ENCODE measurements at regions not wholly inside any gene's neighbourhood (a gene's known extent, or its start where the extent isn't known, plus 50 kb on each side); places are given as distances from the start of the nearest gene placed in this dataset.

DNA sequence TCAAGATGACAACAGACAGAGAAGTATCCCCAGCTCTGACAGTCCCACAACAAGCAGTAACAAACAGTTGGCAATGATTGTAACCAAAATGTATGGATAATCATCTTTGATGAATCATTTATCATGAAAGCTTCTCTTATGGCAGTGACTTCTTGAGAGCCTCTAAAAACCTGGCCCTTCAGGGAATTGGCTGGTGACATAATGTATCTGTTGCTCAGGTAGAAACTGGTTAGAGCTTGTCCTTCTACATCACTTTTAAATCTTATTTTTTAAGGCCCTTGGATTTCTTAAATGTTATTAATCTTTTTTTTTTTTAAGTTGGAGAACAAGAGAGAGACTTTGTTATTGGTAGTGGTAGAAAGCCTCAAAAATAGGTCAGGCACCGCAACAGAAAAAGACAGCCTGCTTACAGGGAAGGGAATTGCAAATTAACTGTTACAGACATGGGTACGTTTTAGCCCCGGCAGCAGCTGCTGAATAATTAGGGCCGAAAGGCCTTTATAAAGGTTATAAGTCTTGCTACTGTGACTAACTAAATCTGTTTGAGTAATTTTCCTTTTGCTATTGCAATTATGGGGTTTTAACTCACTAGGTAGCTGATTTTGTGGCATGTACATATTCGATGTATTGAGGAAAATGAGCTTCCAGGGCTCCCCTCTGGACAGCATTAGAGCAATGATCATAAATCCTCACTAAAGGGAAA, 207.7 kb upstream of the LRRC4C start:
- H3K4me1 ChIP-seq (ENCODE audit: control insufficient read depth, insufficient read depth, low read length), result no peaks in the 10 kb centered on the region
- no peak overlapping the region for H3K27ac ChIP-seq (ENCODE audit: low read length)
- Mint-ChIP-seq H3K4me1 (no peaks in the 10 kb centered on the region), H3K27ac (no peak overlapping the region), H3K36me3 (peaks cover 8% of the 10 kb centered on the region), H3K4me3 (no peak overlapping the region), H3K27me3 (ENCODE audit: low read depth in 2 of 2) (no peaks in the 10 kb centered on the region), H3K9me3 (peaks cover 12 to 28% of the 10 kb centered on the region in 2 donors)
- H3K36me3 ChIP-seq (ENCODE audit: control insufficient read depth, insufficient read depth, low read length), result no peaks in the 10 kb centered on the region
- H3K9me3 ChIP-seq (ENCODE audit: control insufficient read depth, insufficient read depth, low read length), result peaks cover 7% of the 10 kb centered on the region
- H3K27me3 ChIP-seq (ENCODE audit: control insufficient read depth, insufficient read depth, low read length), result no peaks in the 10 kb centered on the region
- ATAC-seq, result no peak
- TF ChIP-seq, protein P1, sequence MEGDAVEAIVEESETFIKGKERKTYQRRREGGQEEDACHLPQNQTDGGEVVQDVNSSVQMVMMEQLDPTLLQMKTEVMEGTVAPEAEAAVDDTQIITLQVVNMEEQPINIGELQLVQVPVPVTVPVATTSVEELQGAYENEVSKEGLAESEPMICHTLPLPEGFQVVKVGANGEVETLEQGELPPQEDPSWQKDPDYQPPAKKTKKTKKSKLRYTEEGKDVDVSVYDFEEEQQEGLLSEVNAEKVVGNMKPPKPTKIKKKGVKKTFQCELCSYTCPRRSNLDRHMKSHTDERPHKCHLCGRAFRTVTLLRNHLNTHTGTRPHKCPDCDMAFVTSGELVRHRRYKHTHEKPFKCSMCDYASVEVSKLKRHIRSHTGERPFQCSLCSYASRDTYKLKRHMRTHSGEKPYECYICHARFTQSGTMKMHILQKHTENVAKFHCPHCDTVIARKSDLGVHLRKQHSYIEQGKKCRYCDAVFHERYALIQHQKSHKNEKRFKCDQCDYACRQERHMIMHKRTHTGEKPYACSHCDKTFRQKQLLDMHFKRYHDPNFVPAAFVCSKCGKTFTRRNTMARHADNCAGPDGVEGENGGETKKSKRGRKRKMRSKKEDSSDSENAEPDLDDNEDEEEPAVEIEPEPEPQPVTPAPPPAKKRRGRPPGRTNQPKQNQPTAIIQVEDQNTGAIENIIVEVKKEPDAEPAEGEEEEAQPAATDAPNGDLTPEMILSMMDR (IDR thresholded peaks at IDR 0.05), result no peak
- no peak overlapping the region for H3K4me3 ChIP-seq (ENCODE audit: low read length)
- intact Hi-C loops (cut with micrococcal nuclease), result no loop called here
- no peak for DNase-seq
- WGBS (ENCODE audit: insufficient coverage), result 63% methylated on average over 5 of the region's 5 CpGs

GRCh38 chr11:41675205-41675604, 215.8 kb upstream of the LRRC4C start:
- no peaks in the 10 kb centered on the region for H3K27me3 Mint-ChIP-seq (ENCODE audit: low read depth in 2 of 2)
- peaks cover 23 to 24% of the 10 kb centered on the region in 2 donors for H3K9me3 Mint-ChIP-seq
- TF ChIP-seq, protein P1 (IDR thresholded peaks at IDR 0.05), result no peak
- no peaks in the 10 kb centered on the region for H3K36me3 Mint-ChIP-seq
- Histone ChIP-seq H3K4me3 (ENCODE audit: low read length) (no peak overlapping the region), H3K9me3 (ENCODE audit: control insufficient read depth, insufficient read depth, low read length) (peaks cover 2% of the 10 kb centered on the region), H3K27me3 (ENCODE audit: control insufficient read depth, insufficient read depth, low read length) (no peaks in the 10 kb centered on the region), H3K27ac (ENCODE audit: low read length) (no peak overlapping the region), H3K4me1 (ENCODE audit: control insufficient read depth, insufficient read depth, low read length) (no peaks in the 10 kb centered on the region), H3K36me3 (ENCODE audit: control insufficient read depth, insufficient read depth, low read length) (no peaks in the 10 kb centered on the region)
- 88% methylated on average over 1 of the region's 1 CpG for WGBS (ENCODE audit: insufficient coverage)
- H3K4me3 Mint-ChIP-seq, result no peak overlapping the region
- ATAC-seq, result no peak
- H3K27ac Mint-ChIP-seq, result no peak overlapping the region
- DNase-seq, result no peak
- intact Hi-C loops (cut with micrococcal nuclease), result no loop called here
- H3K4me1 Mint-ChIP-seq, result no peaks in the 10 kb centered on the region

DNA sequence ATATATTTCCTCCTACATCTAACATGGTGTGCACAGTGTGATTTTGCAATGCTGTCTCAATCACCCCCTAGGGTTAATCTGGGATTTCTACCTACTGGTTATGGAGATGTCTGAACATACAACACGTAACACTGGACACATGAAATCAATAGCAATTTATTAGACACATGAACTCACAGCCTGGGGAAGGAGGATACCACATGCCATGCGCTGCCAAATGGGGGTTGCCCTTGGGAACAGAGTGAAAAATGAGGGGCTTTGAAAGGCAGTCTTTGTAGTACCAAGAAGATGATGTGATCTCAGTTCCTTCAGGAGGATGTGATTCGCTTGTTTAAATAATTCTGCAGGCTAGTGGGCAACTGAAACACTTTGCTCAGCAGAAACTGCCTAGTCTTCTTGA, 253.6 kb upstream of the LRRC4C start:
- no peaks in the 10 kb centered on the region for H3K36me3 ChIP-seq (ENCODE audit: control insufficient read depth, insufficient read depth, low read length)
- H3K9me3 Mint-ChIP-seq, result peaks cover 15 to 22% of the 10 kb centered on the region in 2 donors
- H3K4me1 Mint-ChIP-seq, result no peaks in the 10 kb centered on the region
- TF ChIP-seq, protein P1 (IDR thresholded peaks at IDR 0.05), result no peak
- peaks cover 3% of the 10 kb centered on the region for H3K9me3 ChIP-seq (ENCODE audit: control insufficient read depth, insufficient read depth, low read length)
- H3K4me3 ChIP-seq (ENCODE audit: low read length), result no peak overlapping the region
- no peak for ATAC-seq
- no peak for DNase-seq
- H3K27me3 Mint-ChIP-seq (ENCODE audit: low read depth in 2 of 2), result no peaks in the 10 kb centered on the region
- intact Hi-C loops (cut with micrococcal nuclease), result no loop called here
- no peaks in the 10 kb centered on the region for H3K27me3 ChIP-seq (ENCODE audit: control insufficient read depth, insufficient read depth, low read length)
- H3K4me3 Mint-ChIP-seq, result no peak overlapping the region
- H3K27ac Mint-ChIP-seq, result no peak overlapping the region
- WGBS (ENCODE audit: insufficient coverage), result 71% methylated on average over 3 of the region's 3 CpGs
- peaks cover 16% of the 10 kb centered on the region for H3K36me3 Mint-ChIP-seq
- no peak overlapping the region for H3K27ac ChIP-seq (ENCODE audit: low read length)
- H3K4me1 ChIP-seq (ENCODE audit: control insufficient read depth, insufficient read depth, low read length), result no peaks in the 10 kb centered on the region

DNA sequence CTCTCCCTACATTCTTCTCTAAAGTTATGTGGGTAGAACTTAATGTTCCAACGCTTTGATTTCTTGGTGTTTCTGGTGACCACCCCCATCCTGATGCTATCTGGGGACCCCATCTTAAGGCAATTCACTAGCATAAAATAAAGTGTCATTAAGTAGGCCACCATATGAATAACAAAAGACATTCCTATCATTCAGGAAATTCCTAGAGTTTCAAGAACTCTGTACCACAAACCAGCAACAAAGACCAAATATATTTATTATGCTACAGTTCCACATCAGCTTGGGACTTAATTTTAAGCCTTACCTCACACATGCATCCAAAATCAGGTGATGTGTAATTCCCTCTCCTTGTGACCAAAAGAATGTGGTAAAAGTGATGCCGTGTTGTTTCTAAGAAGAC, 254.6 kb upstream of the LRRC4C start:
- intact Hi-C loops (cut with micrococcal nuclease), result no loop called here
- no peaks in the 10 kb centered on the region for H3K4me1 ChIP-seq (ENCODE audit: control insufficient read depth, insufficient read depth, low read length)
- H3K4me3 ChIP-seq (ENCODE audit: low read length), result no peak overlapping the region
- Mint-ChIP-seq H3K9me3 (peaks cover 16 to 21% of the 10 kb centered on the region in 2 donors), H3K36me3 (peaks cover 16% of the 10 kb centered on the region), H3K4me3 (no peak overlapping the region), H3K4me1 (no peaks in the 10 kb centered on the region), H3K27me3 (ENCODE audit: low read depth in 2 of 2) (no peaks in the 10 kb centered on the region), H3K27ac (no peak overlapping the region)
- H3K36me3 ChIP-seq (ENCODE audit: control insufficient read depth, insufficient read depth, low read length), result no peaks in the 10 kb centered on the region
- H3K27me3 ChIP-seq (ENCODE audit: control insufficient read depth, insufficient read depth, low read length), result no peaks in the 10 kb centered on the region
- DNase-seq (no peak), ATAC-seq (no peak)
- 66% methylated on average over 2 of the region's 2 CpGs for WGBS (ENCODE audit: insufficient coverage)
- TF ChIP-seq, protein P1 (IDR thresholded peaks at IDR 0.05), result no peak
- H3K9me3 ChIP-seq (ENCODE audit: control insufficient read depth, insufficient read depth, low read length), result peaks cover 8% of the 10 kb centered on the region
- H3K27ac ChIP-seq (ENCODE audit: low read length), result no peak overlapping the region

All from natural killer cell (primary cell).